ENCODE measurements at regions not wholly inside any gene's neighbourhood (a gene's known extent, or its start where the extent isn't known, plus 50 kb on each side); places are given as distances from the start of the nearest gene placed in this dataset.

DNA sequence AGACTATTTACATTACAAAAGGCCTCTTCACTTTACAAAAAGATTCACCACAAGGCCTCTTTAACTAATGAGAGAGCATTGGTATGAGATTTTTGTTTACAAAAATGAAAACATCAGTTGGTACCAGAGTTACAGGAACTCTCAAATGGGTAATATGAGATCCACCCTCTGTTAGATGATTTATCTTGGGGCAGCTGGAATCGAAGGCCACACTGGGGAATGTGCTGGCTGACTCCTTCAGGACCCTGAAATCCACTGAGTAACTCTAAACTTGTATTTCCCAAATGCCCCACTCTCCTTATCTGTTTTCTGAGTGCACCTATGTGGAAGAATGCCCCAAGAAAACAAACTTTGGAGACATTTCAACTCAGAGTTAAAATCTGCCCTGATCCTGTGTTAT lies 232.9 kb upstream of the F9 start:
- intact Hi-C loops (cut with DNase I): no loop called here
- no peak for DNase-seq

DNA sequence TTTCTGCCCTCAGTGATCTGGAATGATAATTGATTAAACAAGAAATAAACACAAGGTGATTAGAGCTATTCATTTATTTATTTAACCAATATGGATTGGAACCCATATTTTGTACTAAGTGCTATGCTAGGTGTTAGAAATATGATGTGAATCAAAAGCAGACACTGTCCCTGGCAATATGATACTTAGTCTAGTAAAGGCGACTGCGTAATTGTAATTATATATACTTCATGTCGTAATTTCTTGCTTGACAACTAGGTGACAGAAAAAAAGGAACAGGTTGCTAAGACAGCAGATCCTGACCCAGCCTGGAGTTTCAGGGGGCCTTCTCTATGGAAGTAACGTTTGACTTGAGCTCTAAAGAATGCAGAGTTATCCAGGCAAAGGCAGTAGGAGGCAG lies 236.5 kb upstream of the F9 start:
- intact Hi-C loops (cut with DNase I): no loop called here
- no peak for DNase-seq

DNA sequence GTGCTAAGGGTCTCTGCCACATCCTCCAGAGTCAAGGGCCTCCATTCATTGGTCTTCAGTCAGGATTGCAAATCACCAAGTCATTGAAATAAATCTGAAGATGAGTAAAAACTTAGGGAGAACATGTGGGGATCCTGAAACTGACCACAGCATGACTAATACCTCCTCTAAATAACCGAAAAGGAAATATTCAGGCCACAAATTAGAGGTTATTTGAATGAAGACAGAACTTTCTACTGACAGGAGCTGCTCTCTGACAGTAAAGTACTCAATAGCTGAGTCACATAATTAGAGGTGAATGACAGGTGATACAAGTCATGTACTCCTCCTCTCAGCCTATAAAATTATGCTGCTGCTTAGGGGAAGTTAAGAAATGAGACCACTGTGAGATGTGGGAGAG lies 240.2 kb upstream of the F9 start:
- no peak for DNase-seq
- intact Hi-C loops (cut with DNase I): no loop called here

DNA sequence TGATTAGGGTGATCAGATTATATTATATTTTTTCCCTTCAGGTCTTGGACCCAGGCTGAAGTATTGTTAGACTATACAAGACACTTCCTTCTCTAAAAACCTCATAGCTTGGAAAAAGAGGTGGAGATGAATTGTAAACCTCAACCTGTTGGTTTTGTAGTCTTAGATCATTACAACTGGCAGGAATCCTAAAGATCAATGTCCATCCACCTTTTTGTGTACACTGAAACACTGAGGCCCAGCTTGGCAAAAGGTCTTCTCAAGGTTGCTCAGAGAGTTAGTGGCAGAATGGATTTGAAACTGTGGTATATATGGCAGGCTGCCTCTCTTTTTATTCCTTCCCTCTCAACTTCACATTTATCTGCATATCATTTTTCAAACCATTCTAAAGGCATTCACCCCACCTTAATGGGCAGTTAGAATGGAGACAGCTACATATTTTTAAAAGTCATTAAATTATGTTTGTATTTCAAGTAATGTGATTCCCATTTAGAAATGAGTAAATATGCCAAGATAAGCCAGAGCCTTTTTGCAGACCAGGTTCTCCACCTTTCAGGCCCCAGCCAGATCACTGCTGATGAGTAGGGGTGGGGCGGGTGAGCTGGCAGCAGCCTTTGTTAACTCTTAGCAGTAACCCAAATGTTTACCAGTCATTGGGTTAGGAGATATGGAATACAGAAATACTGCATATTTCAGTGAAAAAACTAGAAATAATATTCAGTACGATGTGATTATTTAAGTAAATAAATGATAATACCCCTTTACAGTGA lies 243.2 kb upstream of the F9 start:
- DNase-seq: no peak
- intact Hi-C loops (cut with DNase I): no loop called here

DNA sequence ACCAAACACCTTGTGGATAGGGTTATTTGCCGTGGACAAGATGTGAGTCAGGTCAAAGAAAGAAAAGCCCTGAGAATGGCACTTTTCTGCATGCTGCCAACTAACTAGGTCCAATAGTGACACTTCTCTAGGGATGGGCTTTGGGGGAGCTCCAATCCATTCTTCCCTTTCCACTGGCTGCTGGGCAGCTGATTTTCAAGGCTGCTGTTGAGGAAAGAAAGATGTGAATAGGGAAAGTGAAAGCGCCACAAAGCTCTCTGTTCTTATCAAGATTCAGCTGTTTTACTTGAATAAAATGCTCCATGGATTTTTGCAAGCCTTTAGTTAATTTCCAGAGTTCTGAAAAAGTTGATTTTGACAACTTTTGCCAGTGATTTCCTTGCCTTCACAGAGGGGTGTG lies 244.2 kb upstream of the F9 start:
- intact Hi-C loops (cut with DNase I): no loop called here
- no peak for DNase-seq

DNA sequence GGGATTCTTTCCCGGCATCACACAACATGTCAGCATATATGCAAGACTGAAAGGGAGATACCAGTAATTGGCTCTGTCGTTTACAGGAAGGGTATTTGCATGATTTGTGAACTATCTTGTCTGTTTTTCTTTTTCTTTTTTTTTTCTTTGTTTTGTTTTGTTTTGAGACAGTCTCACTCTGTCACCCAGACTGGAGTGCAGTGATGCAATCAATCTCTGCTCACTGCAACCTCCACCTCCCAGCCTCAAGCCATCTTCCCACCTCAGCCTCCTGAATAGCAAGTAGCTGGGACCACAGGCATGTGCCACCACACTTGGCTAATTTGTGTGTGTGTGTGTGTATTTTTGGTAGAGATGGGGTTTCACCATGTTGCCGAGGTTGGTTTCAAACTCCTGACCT lies 262.7 kb upstream of the F9 start:
- intact Hi-C loops (cut with DNase I): no loop called here
- DNase-seq: no peak

DNA sequence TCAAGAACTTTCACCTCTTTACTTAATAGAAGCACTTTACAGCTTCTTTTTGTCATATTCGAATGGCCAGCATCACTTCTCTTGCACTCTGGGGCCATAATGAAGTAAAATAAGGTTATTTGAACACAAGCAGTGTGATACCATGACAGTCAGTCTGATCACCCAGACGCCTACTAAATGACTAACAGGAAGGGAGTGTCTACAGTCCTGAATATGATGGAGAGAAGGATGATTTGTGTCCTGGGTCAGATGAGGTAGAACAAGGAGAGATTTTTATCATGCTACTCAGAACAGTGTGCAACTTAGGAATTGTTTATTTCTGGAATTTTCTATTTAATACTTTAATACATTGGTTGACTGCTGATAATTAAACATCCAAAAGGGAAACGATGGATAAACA lies 284.2 kb upstream of the F9 start:
- DNase-seq: no peak
- intact Hi-C loops (cut with DNase I): no loop called here

DNA sequence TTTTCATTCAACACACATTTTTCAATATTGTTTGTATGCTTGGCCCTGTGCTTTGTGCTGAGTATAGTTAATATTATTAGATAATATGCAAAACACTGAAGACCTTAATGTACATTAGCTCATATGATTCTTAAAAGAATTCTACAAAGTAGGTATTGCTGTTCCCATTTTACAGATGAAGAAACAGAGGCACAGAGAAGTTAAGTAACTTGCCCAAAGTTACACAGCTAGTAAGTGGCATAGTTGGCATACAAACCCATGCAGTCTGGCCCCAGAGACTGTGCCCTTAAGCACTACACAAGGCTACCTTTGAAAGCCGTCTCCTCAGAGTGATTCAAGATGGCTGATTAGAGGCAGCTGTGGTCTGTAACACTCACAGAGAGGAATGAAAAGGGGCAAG lies 293.4 kb upstream of the F9 start:
- intact Hi-C loops (cut with DNase I): no loop called here
- DNase-seq: no peak

DNA sequence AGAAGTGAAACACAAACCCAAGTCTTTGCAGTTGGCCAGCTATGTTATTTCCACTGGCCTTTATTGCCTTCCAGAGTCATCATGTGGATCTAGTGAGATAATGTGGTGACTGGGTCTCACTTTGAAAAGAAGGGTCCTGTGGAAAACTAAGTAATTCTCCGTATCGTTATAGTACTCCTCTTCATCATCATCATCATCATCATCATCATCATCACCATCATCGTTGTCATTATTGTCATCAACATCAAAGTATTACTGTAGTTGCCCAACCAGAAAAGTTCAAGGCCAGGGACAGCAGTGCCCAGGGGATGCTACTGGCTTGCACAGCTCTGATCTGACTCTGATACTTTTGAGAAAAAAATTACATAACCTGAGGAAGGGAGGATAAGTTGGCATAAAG lies 295.6 kb upstream of the F9 start:
- intact Hi-C loops (cut with DNase I): no loop called here
- no peak for DNase-seq

DNA sequence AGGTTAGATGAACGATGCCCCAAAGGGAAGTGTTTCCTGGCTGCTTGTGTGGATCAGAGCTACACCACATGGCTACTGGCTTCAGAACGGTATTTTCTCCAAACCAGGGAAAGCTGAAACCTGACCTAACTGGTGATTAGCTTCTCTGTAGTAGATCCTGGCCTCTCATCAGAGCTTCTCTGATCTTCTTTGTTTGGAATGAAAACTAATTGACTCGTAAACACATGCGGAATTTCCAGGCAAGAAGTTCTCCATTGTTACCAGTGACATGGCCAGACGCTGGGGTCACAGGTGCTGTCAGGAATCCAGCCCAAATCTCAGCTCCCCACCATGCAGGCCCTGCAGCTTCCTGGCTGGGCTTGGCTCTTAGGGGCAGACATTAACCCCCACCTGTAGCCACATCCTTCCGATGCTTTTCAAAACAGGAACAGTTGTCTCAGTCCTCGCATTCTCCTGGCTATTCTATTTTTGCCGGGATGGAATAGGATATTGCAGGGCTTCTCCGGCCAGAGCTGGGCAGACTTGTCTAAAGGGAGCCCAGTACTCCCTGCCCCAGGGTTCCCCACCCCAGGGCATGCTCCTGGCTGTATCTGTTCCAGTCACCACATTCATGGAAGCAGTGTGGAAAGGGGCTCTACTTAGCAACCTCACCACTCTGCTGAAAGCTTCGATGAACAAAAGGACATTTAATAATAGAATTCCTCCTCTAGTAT lies 305.4 kb upstream of the F9 start:
- DNase-seq: no peak
- intact Hi-C loops (cut with DNase I): no loop called here

DNA sequence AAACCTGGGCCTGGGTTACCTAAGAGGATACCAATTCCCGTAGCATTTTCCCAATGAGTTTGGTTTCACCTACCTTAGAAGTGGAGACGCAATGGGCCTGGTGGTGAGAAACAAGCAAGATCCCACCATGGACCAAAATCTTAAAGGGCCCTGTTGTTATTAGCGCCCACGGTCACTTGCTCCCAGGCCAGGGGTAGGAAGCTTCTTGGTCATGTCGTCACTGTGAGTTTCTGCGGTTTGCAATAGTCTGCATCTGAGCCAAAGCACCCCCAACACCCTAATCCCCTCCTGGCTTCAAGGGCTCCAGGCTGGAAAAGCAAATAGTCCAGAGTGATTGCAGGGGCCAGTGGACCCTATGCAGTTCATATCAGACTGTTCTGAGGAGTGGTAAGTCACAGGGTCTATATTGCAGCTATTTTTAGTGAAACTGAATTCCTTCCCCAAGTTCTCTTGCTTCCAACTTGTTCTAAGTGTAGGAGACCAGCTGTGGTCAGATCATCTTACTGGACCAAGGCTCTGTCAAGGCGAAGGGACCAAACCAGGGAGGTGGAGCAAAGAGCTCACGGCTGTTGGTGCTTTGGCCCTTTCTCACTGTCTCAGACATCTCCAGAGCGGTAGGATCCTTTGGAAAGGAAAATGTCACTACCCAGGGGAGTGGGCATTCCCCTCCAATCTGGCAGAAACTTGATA lies 307.9 kb upstream of the F9 start:
- intact Hi-C loops (cut with DNase I): no loop called here
- DNase-seq: no peak

DNA sequence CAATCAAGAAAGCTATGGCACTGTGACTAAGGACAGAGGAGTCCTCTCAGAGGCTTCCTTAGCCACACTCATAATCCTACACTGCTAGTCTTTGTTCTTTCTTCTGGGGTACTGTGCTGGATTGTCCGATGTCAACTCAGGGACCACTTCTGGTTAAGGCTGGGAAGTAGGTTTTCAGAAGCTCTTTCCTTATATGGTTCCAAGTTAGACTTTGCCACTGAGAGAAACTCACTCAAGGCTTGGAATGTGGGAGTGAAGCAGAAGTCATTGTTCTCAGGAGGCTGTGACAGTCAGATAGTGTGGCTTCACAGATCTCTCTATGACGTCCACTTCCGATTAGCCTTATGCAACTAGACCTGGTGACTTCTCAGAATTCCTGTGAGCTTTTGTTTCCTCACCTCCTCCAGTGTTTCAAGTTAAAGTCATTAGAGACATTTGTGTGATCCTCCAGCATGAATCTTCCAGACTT lies 317.3 kb upstream of the F9 start:
- intact Hi-C loops (cut with DNase I): no loop called here
- DNase-seq: no peak

DNA sequence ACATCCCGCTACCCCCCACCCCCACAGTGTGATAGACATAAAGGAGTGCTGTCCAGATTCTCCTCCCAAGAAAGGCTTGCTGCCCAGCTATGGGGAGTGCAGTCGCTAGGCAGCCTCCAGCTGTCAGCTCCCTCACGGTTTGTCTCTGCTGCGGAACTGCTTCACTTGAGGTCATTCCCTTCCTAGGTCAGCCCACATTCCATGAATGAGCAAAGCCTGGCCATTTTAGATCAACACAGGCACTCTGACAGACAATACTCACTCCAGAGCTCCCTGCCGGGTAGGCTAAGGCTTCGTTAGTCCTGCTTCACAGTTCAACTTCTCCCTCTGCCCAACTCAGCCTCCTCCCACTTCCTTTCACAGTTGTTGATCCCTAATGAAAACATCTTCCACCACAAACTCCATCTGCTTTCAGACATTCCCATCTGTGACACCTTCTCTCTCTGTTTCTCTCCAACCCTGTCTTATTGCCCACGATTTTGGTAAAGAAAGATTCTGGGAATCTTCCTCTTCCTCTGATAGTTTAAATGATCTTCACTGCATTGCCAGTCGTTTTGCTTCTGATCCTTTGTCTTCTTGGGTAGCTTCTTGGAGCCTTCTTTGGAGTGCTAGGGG lies 318.9 kb upstream of the F9 start:
- DNase-seq: no peak
- intact Hi-C loops (cut with DNase I): no loop called here

DNA sequence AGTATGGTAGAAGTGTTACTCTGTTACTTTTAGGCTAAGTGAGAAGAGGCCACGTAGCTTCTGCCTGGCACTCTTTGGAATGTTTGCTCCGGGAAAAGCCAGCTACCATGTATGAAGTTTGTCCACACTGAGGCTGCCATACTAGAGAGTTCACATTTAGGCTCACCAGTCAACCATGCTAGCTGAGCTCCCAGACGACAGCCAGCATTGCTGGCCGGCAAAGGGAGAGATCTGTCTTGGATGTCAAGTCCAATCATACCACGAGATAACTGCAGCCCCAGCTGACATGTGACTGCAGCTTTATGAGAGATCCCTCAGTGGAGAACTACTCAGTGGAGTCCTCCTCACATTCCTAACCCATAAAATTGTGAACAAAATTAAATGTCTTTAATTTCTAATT lies 321.2 kb upstream of the F9 start:
- DNase-seq: no peak

DNA sequence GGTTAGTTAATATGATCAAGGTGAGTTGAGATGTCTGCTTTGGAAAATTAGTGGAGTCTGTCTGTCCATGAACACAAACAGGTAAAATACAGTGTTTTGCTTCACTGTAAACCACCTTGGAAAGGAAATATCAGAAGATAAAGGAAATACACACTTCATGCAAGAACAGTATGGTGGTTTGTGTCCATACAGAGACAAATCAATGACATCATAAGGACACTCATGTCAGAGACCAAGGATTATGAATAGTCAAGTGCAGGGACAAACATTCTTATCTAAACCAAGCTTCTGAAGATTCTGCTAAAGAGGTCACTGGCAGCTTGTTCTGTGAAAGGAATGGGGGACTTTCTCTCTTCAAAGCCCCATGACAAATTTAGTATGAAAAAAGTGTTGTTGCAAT lies 322.9 kb upstream of the F9 start:
- intact Hi-C loops (cut with DNase I): no loop called here
- no peak for DNase-seq

More for the DNA sequence above, 321.2 kb upstream of the F9 start:
- intact Hi-C loops (cut with DNase I): no loop called here

DNA sequence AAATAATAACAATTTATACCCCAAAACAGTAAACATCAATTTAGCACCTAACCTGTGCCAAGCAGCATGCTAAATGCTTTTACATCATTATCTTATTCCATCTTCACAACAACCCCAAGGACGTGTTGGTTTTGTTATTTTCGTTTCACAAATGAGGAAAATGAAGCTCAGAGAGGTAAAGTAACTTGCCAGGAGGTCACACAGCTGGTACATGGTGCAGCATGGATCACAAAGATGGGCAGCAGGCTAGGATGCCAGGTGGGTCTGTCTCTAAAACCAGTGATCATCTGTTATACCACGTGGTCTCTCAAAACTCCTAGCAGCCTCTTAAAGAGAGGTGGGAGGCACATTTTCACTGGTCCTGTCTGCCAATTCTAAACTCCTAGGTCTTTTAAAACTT lies 323.6 kb upstream of the F9 start:
- no peak for DNase-seq
- intact Hi-C loops (cut with DNase I): no loop called here

DNA sequence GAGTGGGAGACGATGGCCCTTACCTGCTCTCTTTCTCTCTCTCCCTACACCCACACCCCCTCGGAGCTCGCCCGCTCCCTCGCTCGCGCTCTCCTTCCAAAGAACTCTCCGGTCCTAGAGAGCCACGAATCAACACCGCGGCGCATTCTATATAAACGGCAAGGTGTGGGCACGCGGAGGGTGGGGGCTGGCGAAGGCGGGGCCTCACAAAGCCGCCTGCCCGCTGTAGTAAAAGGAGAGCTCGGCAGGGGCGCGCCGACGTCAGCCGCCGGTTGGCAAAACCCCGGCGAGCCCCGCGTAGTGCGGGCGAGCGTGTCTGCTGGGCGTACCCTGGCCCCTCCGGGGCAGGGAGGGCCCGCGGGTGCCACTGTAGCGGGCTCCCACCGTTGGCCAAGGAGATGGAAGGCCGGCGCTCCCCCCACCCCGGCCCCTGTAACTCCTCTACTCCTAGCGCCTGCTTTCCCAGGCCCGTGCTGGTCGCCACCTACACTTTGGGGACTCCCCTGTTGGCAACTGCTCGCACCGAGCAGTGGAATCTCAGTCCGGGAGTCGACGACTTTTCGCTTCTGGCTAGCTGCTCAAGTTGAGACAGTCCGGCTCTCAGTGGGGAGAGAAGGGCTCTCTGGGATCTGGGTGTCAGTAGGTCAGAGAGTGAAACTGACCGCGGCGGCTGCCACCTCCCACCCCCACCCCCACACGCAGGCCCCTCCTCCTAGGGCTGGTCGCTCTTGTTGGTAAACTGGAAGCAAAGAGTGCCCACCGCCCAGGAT lies 325.5 kb upstream of the F9 start:
- peak in 4 of 10 donors; percentile 12 to 79 (median 74) for DNase-seq
- intact Hi-C loops (cut with DNase I): no loop called here

DNA sequence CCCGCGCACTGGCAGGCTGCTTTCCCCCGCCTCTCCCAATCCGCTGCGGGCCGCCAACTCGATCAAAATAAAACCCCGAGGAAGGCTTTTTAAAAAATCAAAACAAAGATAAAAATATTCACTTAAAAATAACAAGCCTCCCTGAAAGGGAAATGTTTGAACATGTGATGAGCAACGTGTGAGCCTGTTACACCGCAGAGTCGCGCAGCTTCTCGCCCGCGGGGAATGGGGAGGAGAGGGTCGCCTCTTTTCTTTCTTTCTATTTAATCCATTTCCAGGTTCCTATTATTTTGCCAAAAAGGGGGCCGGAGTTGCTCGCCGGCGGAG lies 326.0 kb upstream of the F9 start:
- intact Hi-C loops (cut with DNase I): no loop called here

DNA sequence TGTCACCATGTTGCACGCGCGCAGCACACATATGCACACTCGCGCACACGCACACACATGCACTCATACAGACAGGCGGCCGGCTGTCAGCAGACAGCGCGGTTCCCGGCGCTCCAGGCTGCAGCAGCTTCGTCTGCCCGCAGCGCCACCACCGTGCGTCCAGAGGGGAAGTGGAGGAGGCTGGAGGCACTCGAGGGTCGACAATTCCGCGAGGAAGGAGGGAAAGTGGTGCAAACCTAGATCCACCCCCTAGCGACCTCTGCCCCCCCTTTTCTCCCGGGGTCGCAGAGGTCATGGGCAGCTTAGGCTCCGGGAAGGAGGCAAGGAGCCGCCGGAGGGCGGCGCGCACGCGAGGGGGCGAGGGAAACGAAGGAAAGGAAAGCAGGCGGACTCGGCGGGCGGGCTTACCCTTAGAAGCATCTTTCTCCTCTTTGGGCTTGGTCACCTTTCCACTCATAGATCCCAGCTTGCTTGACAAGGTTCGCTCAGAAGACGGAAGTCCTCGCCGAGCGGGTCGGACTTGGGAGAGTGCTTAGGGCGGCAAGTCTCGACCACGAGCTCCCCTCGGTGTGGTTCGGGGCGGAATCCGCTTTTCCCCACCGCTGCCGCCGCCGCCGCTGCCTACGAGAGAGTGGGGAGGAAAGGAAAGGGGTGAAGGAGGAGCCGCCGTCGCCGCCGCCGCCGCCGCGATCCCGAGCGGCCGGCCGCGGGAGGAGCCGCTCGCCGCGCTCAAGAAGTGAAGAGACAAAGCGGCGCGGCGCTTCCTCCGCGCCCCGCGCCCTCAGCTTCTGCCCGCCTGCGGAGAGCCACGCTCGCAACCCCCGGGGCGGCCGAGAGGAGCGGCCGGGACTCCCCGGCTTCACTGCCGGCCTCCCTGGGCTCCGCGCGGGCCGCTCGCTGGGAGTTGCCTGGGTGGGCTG lies 326.6 kb upstream of the F9 start:
- intact Hi-C loops (cut with DNase I): no loop called here
- DNase-seq: peak in 4 of 10 donors; percentile 6 to 83 (median 76)

More for the DNA sequence above, 326.0 kb upstream of the F9 start:
- no peak for DNase-seq

Data from posterior cingulate gyrus (tissue), 11 donors.